Endothelial cell of umbilical vein (primary cell): ENCODE measurements at regions not wholly inside any gene's neighbourhood (a gene's known extent, or its start where the extent isn't known, plus 50 kb on each side); places are given as distances from the start of the nearest gene placed in this dataset.

Experiments used
- BruUV-seq: library from RNA; stranded (reverse); fragments of 400-500 nt; replicated peaks from 2 replicates; lab custom pipeline; 2021; lab: Mats Ljungman, UMichigan
- CTCF ChIA-PET: fragments of 300-600, 350-600 bp; sonication (Branson Sonifier 250); formaldehyde crosslinking; loops from one replicate; lab custom pipeline; 2021; ENCODE audit warnings: antibody characterized with exemption, inconsistent platforms; lab: Charles Lee
- POLR2A ChIA-PET: fragments of 300-600, 350-600 bp; sonication (Branson Sonifier 250); formaldehyde crosslinking; loops from one replicate; lab custom pipeline; 2021; ENCODE audit warnings: antibody characterized with exemption, inconsistent platforms; lab: Charles Lee
- DNase-seq: peaks from one replicate; pipeline ENCODE4 v3.0.0-alpha.2; 2011; ENCODE audit warnings: low read depth, low spot score
- FAIRE-seq: peaks from 2 replicates; lab custom pipeline; 2011; peaks lifted over from hg19 to GRCh38; lab: Jason Lieb, UNC
- H2AFZ ChIP-seq: 2 replicates; pipeline ENCODE4 v1.6.0; 2012; ENCODE audit warnings: low read depth, low read length, control low read depth, inconsistent platforms
- H3K27ac ChIP-seq: 2 replicates; pipeline ENCODE4 v1.5.1; 2011; ENCODE audit warnings: low read depth, mild to moderate bottlenecking, control low read depth, low read length, moderate library complexity; ENCODE audit not compliant: insufficient read depth
- H3K27me3 ChIP-seq, 2 experiments: 2 replicates each; pipeline versions ENCODE4 v1.6.0 to v1.6.1; 2011; ENCODE audit warnings: low read length in 2 of 2, mixed read lengths in 1 of 2; ENCODE audit not compliant: control insufficient read depth in 2 of 2, insufficient read depth in 2 of 2
- H3K36me3 ChIP-seq, 2 experiments: 2 replicates in 1 of 2; 3 replicates in 1 of 2; pipeline ENCODE4 v1.5.1; 2011; ENCODE audit warnings: low read length in 2 of 2, mild to moderate bottlenecking in 1 of 2, moderate library complexity in 1 of 2; ENCODE audit not compliant: control insufficient read depth in 2 of 2, insufficient read depth in 2 of 2; ENCODE audit errors: extremely low read depth in 1 of 2
- H3K4me1 ChIP-seq: 3 replicates; pipeline ENCODE4 v1.5.1; 2011; ENCODE audit warnings: mild to moderate bottlenecking, low read length; ENCODE audit not compliant: control insufficient read depth, insufficient read depth; ENCODE audit errors: extremely low read depth
- H3K4me2 ChIP-seq: 2 replicates; pipeline ENCODE4 v1.6.1; 2011; ENCODE audit warnings: low read length, control low read depth, mixed read lengths; ENCODE audit not compliant: insufficient read depth
- H3K4me3 ChIP-seq, 3 experiments: fragments of 200-600 bp in 1 of 3; sonication (generic), shearing (Covaris generic) in 1 of 3; replicated peaks in 1 of 3; 2 replicates each; pipeline ENCODE4 v1.5.1; 2011 to 2016; ENCODE audit warnings: control low read depth in 3 of 3, low read length in 3 of 3, mild to moderate bottlenecking in 2 of 3, inconsistent platforms in 1 of 3, low read depth in 1 of 3, moderate library complexity in 1 of 3; ENCODE audit not compliant: insufficient read depth in 1 of 3
- H3K79me2 ChIP-seq: 2 replicates; pipeline ENCODE4 v1.6.0; 2012; ENCODE audit warnings: low read length, inconsistent platforms; ENCODE audit not compliant: control insufficient read depth, insufficient read depth
- H3K9ac ChIP-seq: replicated peaks from 2 replicates; pipeline ENCODE3; 2011; ENCODE audit warnings: low read length, control low read depth; ENCODE audit not compliant: insufficient read depth; ENCODE audit errors: extremely low read depth
- H3K9me1 ChIP-seq: replicated peaks from 3 replicates; pipeline ENCODE4 v1.6.0; 2011; ENCODE audit warnings: mild to moderate bottlenecking, low read length; ENCODE audit not compliant: control insufficient read depth, insufficient read depth; ENCODE audit errors: extremely low read depth
- H3K9me3 ChIP-seq: replicated peaks from 2 replicates; pipeline ENCODE4 v1.5.1; 2012; ENCODE audit warnings: low read length, inconsistent platforms; ENCODE audit not compliant: control insufficient read depth, insufficient read depth
- H4K20me1 ChIP-seq: replicated peaks from 2 replicates; pipeline ENCODE3; 2011; ENCODE audit warnings: mild to moderate bottlenecking, low read length; ENCODE audit not compliant: control insufficient read depth, insufficient read depth; ENCODE audit errors: extremely low read depth
- EZH2 ChIP-seq: IDR thresholded peaks from 2 replicates; pipeline ENCODE4 v1.6.1; 2012; ENCODE audit warnings: borderline replicate concordance, low read depth, mild to moderate bottlenecking, moderate library complexity, low read length, inconsistent platforms; ENCODE audit not compliant: severe bottlenecking
- FOS ChIP-seq: IDR thresholded peaks from 2 replicates; pipeline ENCODE4 v1.6.1; 2011; ENCODE audit warnings: mild to moderate bottlenecking, low read length, moderate library complexity, borderline replicate concordance; ENCODE audit not compliant: insufficient read depth
- GATA2 ChIP-seq: IDR thresholded peaks from 2 replicates; pipeline ENCODE4 v1.7.0; 2011; ENCODE audit warnings: low read depth, mild to moderate bottlenecking, moderate library complexity, mixed read lengths, low read length; ENCODE audit not compliant: insufficient read length, insufficient read depth
- JUN ChIP-seq: IDR thresholded peaks from 2 replicates; pipeline ENCODE4 v1.6.1; 2011; ENCODE audit warnings: borderline replicate concordance, low read depth; ENCODE audit not compliant: insufficient read length, insufficient read depth
- MYC ChIP-seq: IDR thresholded peaks from one replicate; pipeline ENCODE4 v1.6.1; 2011; ENCODE audit warnings: mild to moderate bottlenecking, low read depth, low read length
- POLR2A ChIP-seq: IDR thresholded peaks from 2 replicates; pipeline ENCODE4 v1.6.1; 2012; ENCODE audit warnings: low read depth, mild to moderate bottlenecking, control low read depth, low read length
- POLR2AphosphoS5 ChIP-seq: IDR thresholded peaks from 2 replicates; pipeline ENCODE4 v1.6.1; 2012; ENCODE audit warnings: low read depth, mild to moderate bottlenecking, control low read depth, low read length, moderate library complexity; ENCODE audit not compliant: insufficient read depth
- dilution Hi-C: fragments of 300-500 bp; cut with MboI; formaldehyde crosslinking; loops from one replicate; pipeline ENCODE4 v1.15.0; 2019; ENCODE audit warnings: low sequenced_read_pairs; ENCODE audit not compliant: extremely low pct_ligation_motif_present
- intact Hi-C: fragments of 100-400 bp; cut with micrococcal nuclease; formaldehyde crosslinking; loops from one replicate; pipeline ENCODE4 v1.10.0; 2022
- TF ChIP-seq, protein P1 (sequence below), 2 donors: IDR thresholded peaks; 1 replicate in 1 of 2; 2 replicates in 1 of 2; pipeline ENCODE4 v1.5.1; 2011; ENCODE audit warnings: low read length in 2 of 2, mild to moderate bottlenecking in 2 of 2, moderate library complexity in 2 of 2, control low read depth in 1 of 2, inconsistent platforms in 1 of 2, low read depth in 1 of 2; ENCODE audit not compliant: insufficient read depth in 1 of 2; ENCODE audit errors: extremely low read depth in 1 of 2
- TF ChIP-seq, protein P2 (sequence below): IDR thresholded peaks from 2 replicates; pipeline ENCODE4 v1.6.1; 2011; ENCODE audit not compliant: insufficient read depth, insufficient read length

DNA sequence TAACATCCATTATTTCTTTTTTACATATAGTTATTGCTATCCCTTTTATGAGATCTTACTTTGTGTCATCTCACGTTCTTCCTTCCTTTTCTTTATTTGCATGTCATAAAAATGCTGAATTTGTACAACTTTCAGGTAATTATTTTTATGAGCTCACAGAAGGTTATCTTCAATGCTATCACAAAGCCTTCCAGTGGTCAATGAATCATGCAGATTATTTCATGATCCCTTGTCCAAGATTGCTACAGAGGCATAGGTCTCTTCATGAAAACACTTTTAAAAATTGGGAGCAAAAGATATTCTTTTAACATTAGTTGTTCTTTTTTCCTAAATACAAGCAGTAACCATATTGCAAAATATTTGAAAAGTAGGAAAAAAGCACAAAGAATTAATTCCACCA, 880.1 kb upstream of the NR2F2 start:
- no peaks in the 10 kb centered on the region for H3K9me3 ChIP-seq
- intact Hi-C loops (loop anchor here (10.0 kb wide), 2 partner anchors 426 to 606 kb away; no protein-coding TSS in a partner anchor), dilution Hi-C loops (no loop called here)
- no peaks in the 10 kb centered on the region for H3K27me3 ChIP-seq
- H3K27ac ChIP-seq: no peak overlapping the region
- no peaks in the 10 kb centered on the region for H3K79me2 ChIP-seq
- H4K20me1 ChIP-seq: no peaks in the 10 kb centered on the region
- FAIRE-seq: no peak
- H3K4me1 ChIP-seq: peaks cover 15% of the 10 kb centered on the region
- no peak for DNase-seq
- ChIA-PET CTCF (interaction anchor here (0.6 to 1.3 kb wide), 4 partner anchors 9 to 877 kb away, joined by 3 to 5 read pairs (median 4); no protein-coding TSS in a partner anchor), POLR2A (no interaction called here)
- BruUV-seq: no TSS peak
- no peak overlapping the region for H3K9ac ChIP-seq
- no peak overlapping the region for H2AFZ ChIP-seq
- no peak overlapping the region for H3K4me3 ChIP-seq
- H3K36me3 ChIP-seq: no peaks in the 10 kb centered on the region
- H3K4me2 ChIP-seq: no peak overlapping the region
- TF ChIP-seq GATA2: peak; percentile 74
- TF ChIP-seq, protein P1, sequence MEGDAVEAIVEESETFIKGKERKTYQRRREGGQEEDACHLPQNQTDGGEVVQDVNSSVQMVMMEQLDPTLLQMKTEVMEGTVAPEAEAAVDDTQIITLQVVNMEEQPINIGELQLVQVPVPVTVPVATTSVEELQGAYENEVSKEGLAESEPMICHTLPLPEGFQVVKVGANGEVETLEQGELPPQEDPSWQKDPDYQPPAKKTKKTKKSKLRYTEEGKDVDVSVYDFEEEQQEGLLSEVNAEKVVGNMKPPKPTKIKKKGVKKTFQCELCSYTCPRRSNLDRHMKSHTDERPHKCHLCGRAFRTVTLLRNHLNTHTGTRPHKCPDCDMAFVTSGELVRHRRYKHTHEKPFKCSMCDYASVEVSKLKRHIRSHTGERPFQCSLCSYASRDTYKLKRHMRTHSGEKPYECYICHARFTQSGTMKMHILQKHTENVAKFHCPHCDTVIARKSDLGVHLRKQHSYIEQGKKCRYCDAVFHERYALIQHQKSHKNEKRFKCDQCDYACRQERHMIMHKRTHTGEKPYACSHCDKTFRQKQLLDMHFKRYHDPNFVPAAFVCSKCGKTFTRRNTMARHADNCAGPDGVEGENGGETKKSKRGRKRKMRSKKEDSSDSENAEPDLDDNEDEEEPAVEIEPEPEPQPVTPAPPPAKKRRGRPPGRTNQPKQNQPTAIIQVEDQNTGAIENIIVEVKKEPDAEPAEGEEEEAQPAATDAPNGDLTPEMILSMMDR (IDR thresholded peaks at IDR 0.05; ENCODE audit: extremely low read depth in 1 of 2, insufficient read depth in 1 of 2, low read depth in 1 of 2, low read length in 2 of 2): no peak
- peak; percentile 44 for TF ChIP-seq FOS
- H3K9me1 ChIP-seq: no peaks in the 10 kb centered on the region

DNA sequence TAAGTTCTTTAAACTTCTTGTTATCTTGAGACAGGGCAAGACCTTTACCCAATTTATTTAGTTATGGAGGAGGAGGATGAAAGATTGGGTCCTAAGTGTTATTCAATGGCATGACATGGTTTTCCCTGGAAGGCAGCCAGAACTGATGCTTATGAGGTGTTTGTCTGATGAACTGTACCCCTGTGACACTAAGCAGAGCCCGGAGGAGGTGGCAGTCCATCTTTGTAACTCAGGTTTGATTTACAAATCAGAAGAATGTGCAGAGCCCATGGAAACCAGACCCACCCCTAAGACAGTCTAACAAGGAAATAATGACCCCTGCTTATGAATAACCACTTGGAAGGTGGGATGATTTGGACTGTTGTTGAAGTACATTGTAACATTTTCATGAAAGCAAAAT, 878.6 kb upstream of the NR2F2 start:
- DNase-seq: no peak
- no TSS peak for BruUV-seq
- FAIRE-seq: no peak
- Histone ChIP-seq H3K27ac (no peak overlapping the region), H3K9me1 (no peaks in the 10 kb centered on the region), H3K4me1 (peaks cover 14% of the 10 kb centered on the region), H3K36me3 (no peaks in the 10 kb centered on the region), H3K4me2 (no peak overlapping the region), H3K27me3 (no peaks in the 10 kb centered on the region), H3K79me2 (no peaks in the 10 kb centered on the region), H2AFZ (no peak overlapping the region), H3K9me3 (no peaks in the 10 kb centered on the region), H3K9ac (no peak overlapping the region), H4K20me1 (no peaks in the 10 kb centered on the region), H3K4me3 (no peak overlapping the region)
- ChIA-PET CTCF (interaction anchor here (1.9 kb wide), 1 partner anchor 14 kb away, joined by 6 read pairs; no protein-coding TSS in a partner anchor), POLR2A (no interaction called here)
- TF ChIP-seq EZH2 (no peak), POLR2A (no peak), GATA2 (no peak), FOS (no peak), MYC (no peak), JUN (no peak), POLR2AphosphoS5 (no peak)
- TF ChIP-seq, protein P1 (IDR thresholded peaks at IDR 0.05; ENCODE audit: extremely low read depth in 1 of 2, insufficient read depth in 1 of 2, low read depth in 1 of 2, low read length in 2 of 2): no peak
- TF ChIP-seq, protein P2, sequence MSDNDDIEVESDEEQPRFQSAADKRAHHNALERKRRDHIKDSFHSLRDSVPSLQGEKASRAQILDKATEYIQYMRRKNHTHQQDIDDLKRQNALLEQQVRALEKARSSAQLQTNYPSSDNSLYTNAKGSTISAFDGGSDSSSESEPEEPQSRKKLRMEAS: no peak
- intact Hi-C loops (loop anchor here (10.0 kb wide), 2 partner anchors 427 to 607 kb away; no protein-coding TSS in a partner anchor), dilution Hi-C loops (no loop called here)
